Keratinocyte (primary cell): ENCODE measurements at regions not wholly inside any gene's neighbourhood (a gene's known extent, or its start where the extent isn't known, plus 50 kb on each side); places are given as distances from the start of the nearest gene placed in this dataset.

ENCODE experiments used
- DNase-seq: peaks from one replicate; pipeline ENCODE4 v3.0.0-alpha.2; 2011; ENCODE audit warnings: low read depth, missing footprints, low spot score
- FAIRE-seq: peaks from 2 replicates; lab custom pipeline; 2011; peaks lifted over from hg19 to GRCh38; lab: Jason Lieb, UNC
- H2AFZ ChIP-seq: 2 replicates; pipeline ENCODE4 v1.6.0; 2012; ENCODE audit warnings: low read length, control low read depth, inconsistent platforms; ENCODE audit not compliant: control insufficient read depth
- H3K27ac ChIP-seq: 2 replicates; pipeline ENCODE4 v1.5.1; 2011; ENCODE audit warnings: low read length; ENCODE audit not compliant: control insufficient read depth, insufficient read depth
- H3K27me3 ChIP-seq: 3 replicates; pipeline ENCODE4 v1.6.0; 2011; ENCODE audit warnings: low read length; ENCODE audit not compliant: control insufficient read depth, insufficient read depth; ENCODE audit errors: extremely low read depth
- H3K36me3 ChIP-seq, 2 experiments: 2 replicates in 1 of 2; 3 replicates in 1 of 2; pipeline ENCODE4 v1.5.1; 2011; ENCODE audit warnings: low read length in 2 of 2, mild to moderate bottlenecking in 1 of 2; ENCODE audit not compliant: control insufficient read depth in 2 of 2, insufficient read depth in 2 of 2; ENCODE audit errors: extremely low read depth in 1 of 2
- H3K4me1 ChIP-seq: 3 replicates; pipeline ENCODE4 v1.5.1; 2011; ENCODE audit warnings: low read length; ENCODE audit not compliant: control insufficient read depth, insufficient read depth; ENCODE audit errors: extremely low read depth
- H3K4me2 ChIP-seq: 3 replicates; pipeline ENCODE4 v1.6.0; 2011; ENCODE audit warnings: low read depth, low read length; ENCODE audit not compliant: control insufficient read depth, insufficient read depth; ENCODE audit errors: extremely low read depth
- H3K4me3 ChIP-seq, 3 experiments: fragments of 200-600 bp in 1 of 3; sonication (generic) in 1 of 3; 2 replicates in 2 of 3; 3 replicates in 1 of 3; pipeline ENCODE4 v1.5.1; 2011 to 2016; ENCODE audit warnings: low read length in 3 of 3, mild to moderate bottlenecking in 3 of 3, control low read depth in 2 of 3, inconsistent platforms in 1 of 3, low read depth in 1 of 3, mixed read lengths in 1 of 3, mixed run types in 1 of 3, moderate library complexity in 1 of 3; ENCODE audit not compliant: control insufficient read depth in 2 of 3, insufficient read depth in 2 of 3; ENCODE audit errors: extremely low read depth in 1 of 3
- H3K79me2 ChIP-seq: 2 replicates; pipeline ENCODE4 v1.6.0; 2012; ENCODE audit warnings: low read length; ENCODE audit not compliant: control insufficient read depth, insufficient read depth
- H3K9ac ChIP-seq: 3 replicates; pipeline ENCODE4 v1.6.0; 2011; ENCODE audit warnings: low read length; ENCODE audit not compliant: control insufficient read depth, insufficient read depth; ENCODE audit errors: extremely low read depth
- H3K9me1 ChIP-seq: 3 replicates; pipeline ENCODE4 v1.6.0; 2011; ENCODE audit warnings: low read length; ENCODE audit not compliant: control insufficient read depth, insufficient read depth; ENCODE audit errors: extremely low read depth
- H3K9me3 ChIP-seq: 2 replicates; pipeline ENCODE4 v1.5.1; 2012; ENCODE audit warnings: low read depth, low read length; ENCODE audit not compliant: control insufficient read depth
- H4K20me1 ChIP-seq: 3 replicates; pipeline ENCODE4 v1.6.0; 2011; ENCODE audit warnings: low read length; ENCODE audit not compliant: control insufficient read depth, insufficient read depth; ENCODE audit errors: extremely low read depth
- EZH2 ChIP-seq: IDR thresholded peaks from one replicate; pipeline ENCODE4 v1.6.1; 2012; ENCODE audit warnings: inconsistent platforms, mild to moderate bottlenecking, low read length, moderate library complexity
- dilution Hi-C: fragments of 300-500 bp; cut with MboI; formaldehyde crosslinking; loops from one replicate; pipeline ENCODE4 v1.7.0; 2020; ENCODE audit warnings: low sequenced_read_pairs; ENCODE audit not compliant: extremely low pct_ligation_motif_present
- TF ChIP-seq, protein P1 (sequence below), 3 experiments: IDR thresholded peaks in 1 of 3; conservative IDR thresholded peaks in 1 of 3; optimal IDR thresholded peaks in 1 of 3; 2 replicates in 2 of 3; 3 replicates in 1 of 3; pipeline versions ENCODE3 to v1.5.1; 2011; ENCODE audit warnings: low read length in 3 of 3, mild to moderate bottlenecking in 3 of 3, moderate library complexity in 2 of 3, control low read depth in 1 of 3, inconsistent platforms in 1 of 3; ENCODE audit not compliant: insufficient read depth in 2 of 3; ENCODE audit errors: extremely low read depth in 1 of 3

DNA sequence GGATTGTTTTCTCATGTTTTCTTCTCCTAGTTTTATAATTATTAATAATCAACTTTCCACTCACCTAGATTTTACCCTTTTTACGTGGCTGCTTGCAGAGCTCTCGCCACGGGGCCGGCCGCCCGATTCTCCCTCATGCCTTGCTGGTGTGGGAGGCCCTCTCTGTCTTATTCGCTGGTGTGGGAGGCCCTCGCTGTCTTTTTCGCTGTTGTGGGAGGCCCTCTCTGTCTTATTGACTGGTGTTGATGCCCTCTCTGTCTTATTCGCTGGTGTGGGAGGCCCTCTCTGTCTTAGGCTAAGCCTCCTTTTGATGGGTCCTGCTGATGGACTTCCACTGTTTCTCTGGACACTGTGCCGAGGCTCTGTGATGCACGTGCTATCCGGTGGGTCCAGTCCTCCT lies 161.3 kb upstream of the IRX2 start:
- Histone ChIP-seq H3K79me2 (no peaks in the 10 kb centered on the region), H3K9me1 (no peaks in the 10 kb centered on the region), H2AFZ (no peak overlapping the region), H3K9me3 (peaks cover 3% of the 10 kb centered on the region), H4K20me1 (no peaks in the 10 kb centered on the region), H3K4me1 (no peaks in the 10 kb centered on the region), H3K27ac (no peak overlapping the region), H3K36me3 (no peaks in the 10 kb centered on the region), H3K27me3 (no peaks in the 10 kb centered on the region), H3K9ac (no peak overlapping the region), H3K4me2 (no peak overlapping the region), H3K4me3 (no peak overlapping the region)
- dilution Hi-C loops = no loop called here
- FAIRE-seq (no peak), DNase-seq (no peak)
- TF ChIP-seq, protein P1, sequence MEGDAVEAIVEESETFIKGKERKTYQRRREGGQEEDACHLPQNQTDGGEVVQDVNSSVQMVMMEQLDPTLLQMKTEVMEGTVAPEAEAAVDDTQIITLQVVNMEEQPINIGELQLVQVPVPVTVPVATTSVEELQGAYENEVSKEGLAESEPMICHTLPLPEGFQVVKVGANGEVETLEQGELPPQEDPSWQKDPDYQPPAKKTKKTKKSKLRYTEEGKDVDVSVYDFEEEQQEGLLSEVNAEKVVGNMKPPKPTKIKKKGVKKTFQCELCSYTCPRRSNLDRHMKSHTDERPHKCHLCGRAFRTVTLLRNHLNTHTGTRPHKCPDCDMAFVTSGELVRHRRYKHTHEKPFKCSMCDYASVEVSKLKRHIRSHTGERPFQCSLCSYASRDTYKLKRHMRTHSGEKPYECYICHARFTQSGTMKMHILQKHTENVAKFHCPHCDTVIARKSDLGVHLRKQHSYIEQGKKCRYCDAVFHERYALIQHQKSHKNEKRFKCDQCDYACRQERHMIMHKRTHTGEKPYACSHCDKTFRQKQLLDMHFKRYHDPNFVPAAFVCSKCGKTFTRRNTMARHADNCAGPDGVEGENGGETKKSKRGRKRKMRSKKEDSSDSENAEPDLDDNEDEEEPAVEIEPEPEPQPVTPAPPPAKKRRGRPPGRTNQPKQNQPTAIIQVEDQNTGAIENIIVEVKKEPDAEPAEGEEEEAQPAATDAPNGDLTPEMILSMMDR (optimal IDR thresholded peaks at IDR 0.05 in 1 of 3, IDR thresholded peaks at IDR 0.05 in 1 of 3, conservative IDR thresholded peaks at IDR 0.05 in 1 of 3; ENCODE audit: extremely low read depth in 1 of 3, insufficient read depth in 2 of 3, low read length in 3 of 3) = no peak
- TF ChIP-seq EZH2 = no peak

DNA sequence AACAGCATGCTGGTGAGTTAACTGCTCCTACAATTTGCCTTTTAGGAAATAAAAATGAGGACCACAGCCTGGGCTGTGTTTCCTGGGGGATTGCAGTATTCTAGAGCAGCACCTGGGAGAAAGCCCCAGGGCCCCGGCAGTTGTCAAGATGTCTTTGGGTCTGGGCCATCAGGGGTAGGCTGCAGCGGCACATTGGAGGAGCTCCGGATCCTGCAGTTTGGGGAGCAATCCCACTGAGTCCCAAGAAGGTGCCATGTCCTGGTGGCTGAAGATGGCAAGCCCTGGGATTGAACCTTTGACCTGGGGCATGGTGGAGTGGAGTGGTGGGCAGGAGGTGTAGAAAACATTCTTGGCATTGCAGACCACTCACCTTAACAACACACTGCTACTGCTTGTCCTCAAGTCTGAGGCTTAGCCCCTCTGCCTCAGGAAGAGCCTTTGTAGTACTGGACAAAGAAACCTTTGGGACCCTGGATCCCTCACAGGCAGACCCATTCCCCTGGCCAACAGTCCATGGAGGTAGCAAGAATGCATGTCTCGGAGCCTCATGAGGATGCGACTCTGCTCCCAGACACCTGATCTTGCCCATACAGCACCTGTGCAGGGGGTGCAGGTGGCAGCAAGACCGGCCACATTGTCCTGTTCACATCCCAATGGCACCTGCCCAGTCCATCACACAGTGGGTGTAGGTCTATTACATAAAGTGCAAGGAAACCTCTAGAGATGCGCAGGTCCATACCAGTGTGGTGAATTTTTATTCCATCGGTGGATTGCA lies 159.1 kb upstream of the IRX2 start:
- no peak overlapping the region for H3K4me3 ChIP-seq
- TF ChIP-seq EZH2 = no peak
- TF ChIP-seq, protein P1 (optimal IDR thresholded peaks at IDR 0.05 in 1 of 3, IDR thresholded peaks at IDR 0.05 in 1 of 3, conservative IDR thresholded peaks at IDR 0.05 in 1 of 3; ENCODE audit: extremely low read depth in 1 of 3, insufficient read depth in 2 of 3, low read length in 3 of 3) = no peak
- no peaks in the 10 kb centered on the region for H3K4me1 ChIP-seq
- H3K79me2 ChIP-seq = no peaks in the 10 kb centered on the region
- H2AFZ ChIP-seq = no peak overlapping the region
- DNase-seq = no peak
- no peaks in the 10 kb centered on the region for H4K20me1 ChIP-seq
- no peaks in the 10 kb centered on the region for H3K9me1 ChIP-seq
- H3K36me3 ChIP-seq = no peaks in the 10 kb centered on the region
- no peak overlapping the region for H3K27ac ChIP-seq
- FAIRE-seq = no peak
- no peak overlapping the region for H3K4me2 ChIP-seq
- H3K27me3 ChIP-seq = no peaks in the 10 kb centered on the region
- dilution Hi-C loops = no loop called here
- peaks cover 3% of the 10 kb centered on the region for H3K9me3 ChIP-seq
- H3K9ac ChIP-seq = no peak overlapping the region
